Natural killer cell (primary cell): ENCODE measurements at regions not wholly inside any gene's neighbourhood (a gene's known extent, or its start where the extent isn't known, plus 50 kb on each side); places are given as distances from the start of the nearest gene placed in this dataset.

Source experiments
- ATAC-seq, 3 donors: fragments of 150-1000 bp in 2 of 3; fragments of 200-7000 bp in 1 of 3; cut with Tn5 transposase; 1 replicate in 1 of 3; 2 replicates in 2 of 3; pipeline ENCODE4 v1.10.0; 2021; ENCODE audit warnings: mild to moderate bottlenecking in 2 of 3, moderate library complexity in 2 of 3
- DNase-seq, 2 donors: peaks; one replicate each; pipeline versions ENCODE4 v3.0.0 to v3.0.0-alpha.2; 2013 to 2021; ENCODE audit warnings: mixed read lengths in 1 of 2
- H3K27ac ChIP-seq: one replicate; pipeline ENCODE4 v1.5.1; 2013; ENCODE audit warnings: mild to moderate bottlenecking, low read length
- H3K27me3 ChIP-seq: one replicate; pipeline ENCODE4 v1.6.1; 2013; ENCODE audit warnings: low read length; ENCODE audit not compliant: control insufficient read depth, insufficient read depth
- H3K36me3 ChIP-seq: one replicate; pipeline ENCODE4 v1.6.1; 2013; ENCODE audit warnings: low read length; ENCODE audit not compliant: control insufficient read depth, insufficient read depth
- H3K4me1 ChIP-seq: one replicate; pipeline ENCODE4 v1.6.1; 2013; ENCODE audit warnings: low read length; ENCODE audit not compliant: control insufficient read depth, insufficient read depth
- H3K4me3 ChIP-seq: one replicate; pipeline ENCODE4 v1.5.1; 2013; ENCODE audit warnings: low read length
- H3K9me3 ChIP-seq: one replicate; pipeline ENCODE4 v1.6.1; 2013; ENCODE audit warnings: low read length; ENCODE audit not compliant: control insufficient read depth, insufficient read depth
- H3K27ac Mint-ChIP-seq, 2 donors: one replicate each; pipeline ENCODE4 v1.8.0; 2022; ENCODE audit warnings: mild to moderate bottlenecking in 2 of 2, mixed read lengths in 2 of 2, moderate library complexity in 1 of 2
- H3K27me3 Mint-ChIP-seq, 2 donors: one replicate each; pipeline ENCODE4 v1.8.0; 2022; ENCODE audit warnings: low read depth in 2 of 2, mixed read lengths in 2 of 2
- H3K36me3 Mint-ChIP-seq: one replicate; pipeline ENCODE4 v1.8.0; 2022; ENCODE audit warnings: mixed read lengths
- H3K4me1 Mint-ChIP-seq, 2 donors: one replicate each; pipeline ENCODE4 v1.8.0; 2022; ENCODE audit warnings: mixed read lengths in 2 of 2
- H3K4me3 Mint-ChIP-seq: one replicate; pipeline ENCODE4 v1.8.0; 2022; ENCODE audit warnings: mild to moderate bottlenecking, moderate library complexity, mixed read lengths
- H3K9me3 Mint-ChIP-seq, 2 donors: one replicate each; pipeline ENCODE4 v1.8.0; 2022; ENCODE audit warnings: mixed read lengths in 2 of 2
- WGBS: methylation state at CpG from one replicate; pipeline ENCODE4 v1.1.7; 2013; ENCODE audit warnings: missing lambda C conversion rate; ENCODE audit not compliant: insufficient coverage; 5-methylcytosine and 5-hydroxymethylcytosine counted together
- intact Hi-C: fragments of 100-400 bp; cut with micrococcal nuclease; formaldehyde crosslinking; loops from one replicate; pipeline ENCODE4 v1.14.2; 2022
- TF ChIP-seq, protein P1 (sequence below): fragments of 200-600 bp; IDR thresholded peaks from one replicate; pipeline ENCODE4 v1.8.0; 2022; ENCODE audit warnings: antibody characterized with exemption

DNA sequence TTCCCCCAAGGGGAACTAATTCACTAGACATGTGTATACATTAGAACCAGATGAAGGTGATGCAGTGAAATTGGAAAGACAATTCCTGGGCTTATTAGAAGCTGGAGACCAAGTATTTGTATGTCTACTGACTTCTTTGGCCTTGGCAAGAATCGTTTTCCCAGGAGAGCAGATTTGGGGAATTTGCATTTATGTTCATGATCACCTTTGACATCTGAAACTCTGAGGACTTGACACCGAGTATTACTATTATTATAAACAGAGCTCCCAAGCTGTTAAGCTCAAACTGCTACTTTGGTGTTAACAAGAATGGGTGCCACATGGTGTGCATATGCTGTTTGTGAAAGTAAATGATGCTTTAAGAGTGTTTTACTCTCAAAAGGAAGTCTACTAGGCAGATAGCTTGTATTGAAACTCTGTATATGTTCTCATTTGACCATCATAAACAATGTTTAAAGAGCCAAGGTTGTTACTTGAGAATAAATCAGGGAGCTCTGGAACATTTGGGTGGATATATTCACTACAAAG, 519.8 kb upstream of the GOLIM4 start:
- 69% methylated on average over 1 of the region's 2 CpGs for WGBS
- no peaks in the 10 kb centered on the region for H3K9me3 ChIP-seq
- no peak overlapping the region for H3K4me3 Mint-ChIP-seq
- peaks cover 0 to 4% of the 10 kb centered on the region in 2 donors for H3K27me3 Mint-ChIP-seq
- TF ChIP-seq, protein P1, sequence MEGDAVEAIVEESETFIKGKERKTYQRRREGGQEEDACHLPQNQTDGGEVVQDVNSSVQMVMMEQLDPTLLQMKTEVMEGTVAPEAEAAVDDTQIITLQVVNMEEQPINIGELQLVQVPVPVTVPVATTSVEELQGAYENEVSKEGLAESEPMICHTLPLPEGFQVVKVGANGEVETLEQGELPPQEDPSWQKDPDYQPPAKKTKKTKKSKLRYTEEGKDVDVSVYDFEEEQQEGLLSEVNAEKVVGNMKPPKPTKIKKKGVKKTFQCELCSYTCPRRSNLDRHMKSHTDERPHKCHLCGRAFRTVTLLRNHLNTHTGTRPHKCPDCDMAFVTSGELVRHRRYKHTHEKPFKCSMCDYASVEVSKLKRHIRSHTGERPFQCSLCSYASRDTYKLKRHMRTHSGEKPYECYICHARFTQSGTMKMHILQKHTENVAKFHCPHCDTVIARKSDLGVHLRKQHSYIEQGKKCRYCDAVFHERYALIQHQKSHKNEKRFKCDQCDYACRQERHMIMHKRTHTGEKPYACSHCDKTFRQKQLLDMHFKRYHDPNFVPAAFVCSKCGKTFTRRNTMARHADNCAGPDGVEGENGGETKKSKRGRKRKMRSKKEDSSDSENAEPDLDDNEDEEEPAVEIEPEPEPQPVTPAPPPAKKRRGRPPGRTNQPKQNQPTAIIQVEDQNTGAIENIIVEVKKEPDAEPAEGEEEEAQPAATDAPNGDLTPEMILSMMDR: no peak
- no peaks in the 10 kb centered on the region for H3K36me3 ChIP-seq
- ATAC-seq (no peak), DNase-seq (no peak)
- no peaks in the 10 kb centered on the region for H3K4me1 Mint-ChIP-seq
- H3K27me3 ChIP-seq: no peaks in the 10 kb centered on the region
- H3K36me3 Mint-ChIP-seq: no peaks in the 10 kb centered on the region
- peaks cover under 1 to 3% of the 10 kb centered on the region in 2 donors for H3K9me3 Mint-ChIP-seq
- intact Hi-C loops: no loop called here
- no peaks in the 10 kb centered on the region for H3K4me1 ChIP-seq
- no peak overlapping the region for H3K27ac ChIP-seq
- H3K27ac Mint-ChIP-seq: no peak overlapping the region
- no peak overlapping the region for H3K4me3 ChIP-seq

DNA sequence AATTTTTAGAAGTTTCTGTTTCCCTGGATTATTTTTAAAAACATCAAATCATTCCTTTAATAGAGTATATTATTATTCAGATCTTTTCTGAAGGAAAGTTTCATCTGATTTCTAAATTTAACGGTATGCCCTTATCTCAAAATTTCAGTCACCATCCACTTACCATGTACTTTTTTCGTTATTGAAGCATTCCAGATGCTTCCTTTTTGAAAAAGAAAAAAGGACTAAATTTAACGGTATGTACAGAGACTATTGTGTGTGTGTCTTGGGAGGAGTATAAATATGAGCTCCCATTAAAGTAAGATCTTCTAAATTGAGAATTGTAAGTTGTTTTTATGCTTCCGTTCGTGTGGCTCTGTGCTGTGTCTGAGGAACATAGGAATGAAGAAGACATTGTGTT, 517.4 kb upstream of the GOLIM4 start:
- Histone ChIP-seq H3K4me1 (no peaks in the 10 kb centered on the region), H3K9me3 (no peaks in the 10 kb centered on the region), H3K27ac (no peak overlapping the region), H3K4me3 (no peak overlapping the region), H3K27me3 (no peaks in the 10 kb centered on the region), H3K36me3 (no peaks in the 10 kb centered on the region)
- Mint-ChIP-seq H3K36me3 (no peaks in the 10 kb centered on the region), H3K27ac (no peak overlapping the region), H3K27me3 (peaks cover 0 to 4% of the 10 kb centered on the region in 2 donors), H3K9me3 (peaks cover 3% of the 10 kb centered on the region in 2 donors), H3K4me3 (no peak overlapping the region), H3K4me1 (no peaks in the 10 kb centered on the region)
- DNase-seq: no peak
- intact Hi-C loops: no loop called here
- ATAC-seq: no peak
- WGBS: 11% methylated on average over 5 of the region's 5 CpGs
- TF ChIP-seq, protein P1: no peak

DNA sequence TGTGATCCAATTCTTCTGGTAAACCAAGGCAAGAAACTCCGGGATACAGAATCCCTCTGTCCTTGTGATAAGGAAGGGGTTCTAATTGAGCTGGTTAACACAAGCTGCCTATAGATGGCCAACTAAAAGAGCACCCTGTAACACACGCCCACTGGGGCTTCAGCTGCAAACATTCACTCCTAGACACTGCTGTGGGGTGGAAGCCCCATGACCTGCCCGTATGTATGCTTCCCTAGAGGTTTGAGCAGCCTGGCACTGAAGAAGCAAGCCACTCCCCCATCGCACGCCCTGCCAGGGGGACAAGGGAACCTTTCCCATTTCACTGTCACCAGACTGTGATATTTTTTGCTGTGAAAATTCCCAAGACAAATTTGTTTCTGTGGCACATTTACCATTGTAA, 516.9 kb upstream of the GOLIM4 start:
- ATAC-seq (no peak), DNase-seq (no peak)

More for the DNA sequence above, 516.9 kb upstream of the GOLIM4 start:
- no peaks in the 10 kb centered on the region for H3K27me3 ChIP-seq
- no peaks in the 10 kb centered on the region for H3K4me1 ChIP-seq
- Mint-ChIP-seq H3K4me1 (no peaks in the 10 kb centered on the region), H3K27ac (no peak overlapping the region), H3K4me3 (no peak overlapping the region), H3K36me3 (no peaks in the 10 kb centered on the region), H3K27me3 (peaks cover 0 to 4% of the 10 kb centered on the region in 2 donors), H3K9me3 (peaks cover 3% of the 10 kb centered on the region in 2 donors)
- H3K27ac ChIP-seq: no peak overlapping the region
- TF ChIP-seq, protein P1: no peak
- no peak overlapping the region for H3K4me3 ChIP-seq
- intact Hi-C loops: no loop called here
- no peaks in the 10 kb centered on the region for H3K36me3 ChIP-seq
- H3K9me3 ChIP-seq: no peaks in the 10 kb centered on the region
- 31% methylated on average over 5 of the region's 5 CpGs for WGBS
